ENCODE measurements at regions not wholly inside any gene's neighbourhood (a gene's known extent, or its start where the extent isn't known, plus 50 kb on each side); places are given as distances from the start of the nearest gene placed in this dataset.
A peak's percentile ranks its signal among the peaks of the same experiment; 100 is the strongest.

GRCh38 chr11:123357353-123357989 is 72.6 kb upstream of the GRAMD1B start:
- no peaks in the 10 kb centered on the region for H3K9me3 Mint-ChIP-seq
- H3K9ac ChIP-seq (ENCODE audit: extremely low read depth, low read length, poor library complexity, severe bottlenecking) = no peak overlapping the region
- peak overlapping the region; percentile 80 for H3K4me3 ChIP-seq (ENCODE audit: low read length)

GRCh38 chr11:123356539-123356938 is 73.5 kb upstream of the GRAMD1B start:
- H3K27ac Mint-ChIP-seq = no peak overlapping the region
- Histone ChIP-seq H3K27me3 (ENCODE audit: control insufficient read depth, insufficient read depth, low read length, poor library complexity, severe bottlenecking) (peaks cover 51% of the 10 kb centered on the region), H3K36me3 (ENCODE audit: control insufficient read depth, insufficient read depth, low read length) (no peaks in the 10 kb centered on the region), H3K9me3 (ENCODE audit: control insufficient read depth, low read length) (no peaks in the 10 kb centered on the region), H3K4me1 (ENCODE audit: control insufficient read depth, insufficient read depth, low read length) (peaks cover 2% of the 10 kb centered on the region), H3K9ac (ENCODE audit: extremely low read depth, low read length, poor library complexity, severe bottlenecking) (no peak overlapping the region), H3K4me3 (ENCODE audit: low read length) (no peak overlapping the region), H3K27ac (ENCODE audit: low read depth, low read length) (no peak overlapping the region)
- TF ChIP-seq CTCF (conservative IDR thresholded peaks at IDR 0.05) = no peak
- H3K4me3 Mint-ChIP-seq = no peak overlapping the region
- no peak for DNase-seq
- no peaks in the 10 kb centered on the region for H3K9me3 Mint-ChIP-seq
- peaks cover 13% of the 10 kb centered on the region for H3K4me1 Mint-ChIP-seq
- H3K36me3 Mint-ChIP-seq (ENCODE audit: low read depth) = no peaks in the 10 kb centered on the region
- H3K27me3 Mint-ChIP-seq (ENCODE audit: insufficient read depth) = peaks cover 82% of the 10 kb centered on the region
- 91 to 96% methylated on average over 6 to 7 of the region's 7 CpGs for WGBS, 2 experiments (ENCODE audit: insufficient coverage in 1 of 2, insufficient read length in 1 of 2)

More at GRCh38 chr11:123357353-123357989, 72.6 kb upstream of the GRAMD1B start:
- no peaks in the 10 kb centered on the region for H3K36me3 Mint-ChIP-seq (ENCODE audit: low read depth)
- no peaks in the 10 kb centered on the region for H3K4me1 ChIP-seq (ENCODE audit: control insufficient read depth, insufficient read depth, low read length)
- no peak for DNase-seq
- no peaks in the 10 kb centered on the region for H3K9me3 ChIP-seq (ENCODE audit: control insufficient read depth, low read length)
- peaks cover 11% of the 10 kb centered on the region for H3K4me1 Mint-ChIP-seq
- peak overlapping the region; percentile 76 for H3K4me3 Mint-ChIP-seq
- H3K27me3 Mint-ChIP-seq (ENCODE audit: insufficient read depth) = peaks cover 87% of the 10 kb centered on the region
- H3K27me3 ChIP-seq (ENCODE audit: control insufficient read depth, insufficient read depth, low read length, poor library complexity, severe bottlenecking) = peaks cover 60% of the 10 kb centered on the region
- no peak overlapping the region for H3K27ac ChIP-seq (ENCODE audit: low read depth, low read length)
- no peak for TF ChIP-seq CTCF (conservative IDR thresholded peaks at IDR 0.05)
- WGBS, 2 experiments (ENCODE audit: insufficient coverage in 1 of 2, insufficient read length in 1 of 2) = 68 to 77% methylated on average over 7 to 9 of the region's 9 CpGs
- H3K36me3 ChIP-seq (ENCODE audit: control insufficient read depth, insufficient read depth, low read length) = no peaks in the 10 kb centered on the region
- no peak overlapping the region for H3K27ac Mint-ChIP-seq

- H3K9ac ChIP-seq (ENCODE audit: extremely low read depth, low read length, poor library complexity, severe bottlenecking) = no peak overlapping the region
- H3K27ac Mint-ChIP-seq = no peak overlapping the region
- no peaks in the 10 kb centered on the region for H3K36me3 ChIP-seq (ENCODE audit: control insufficient read depth, insufficient read depth, low read length)
- TF ChIP-seq CTCF (conservative IDR thresholded peaks at IDR 0.05) = no peak
- H3K36me3 Mint-ChIP-seq (ENCODE audit: low read depth) = no peaks in the 10 kb centered on the region
- no peak overlapping the region for H3K27ac ChIP-seq (ENCODE audit: low read depth, low read length)
- H3K27me3 Mint-ChIP-seq (ENCODE audit: insufficient read depth) = peaks cover 61% of the 10 kb centered on the region
- WGBS, 2 experiments (ENCODE audit: insufficient coverage in 1 of 2, insufficient read length in 1 of 2) = 93 to 100% methylated on average over 2 of the region's 2 CpGs
- no peak overlapping the region for H3K4me3 ChIP-seq (ENCODE audit: low read length)
- no peaks in the 10 kb centered on the region for H3K9me3 Mint-ChIP-seq
- peaks cover 21% of the 10 kb centered on the region for H3K4me1 Mint-ChIP-seq
- peaks cover 8% of the 10 kb centered on the region for H3K4me1 ChIP-seq (ENCODE audit: control insufficient read depth, insufficient read depth, low read length)
- H3K27me3 ChIP-seq (ENCODE audit: control insufficient read depth, insufficient read depth, low read length, poor library complexity, severe bottlenecking) = peaks cover 33% of the 10 kb centered on the region
- no peak for DNase-seq
- no peaks in the 10 kb centered on the region for H3K9me3 ChIP-seq (ENCODE audit: control insufficient read depth, low read length)
- no peak overlapping the region for H3K4me3 Mint-ChIP-seq
These were observed 75.6 kb upstream of the GRAMD1B start for GRCh38 chr11:123354371-123354975.

All from endodermal cell (in vitro differentiated cells).